HepG2 (cell line): ENCODE measurements at regions not wholly inside any gene's neighbourhood (a gene's known extent, or its start where the extent isn't known, plus 50 kb on each side); places are given as distances from the start of the nearest gene placed in this dataset.

Source experiments
- ATAC-seq: fragments of 200-7000 bp; cut with Tn5 transposase; 3 replicates; pipeline ENCODE4 v1.9.1; 2020; ENCODE audit warnings: mild to moderate bottlenecking, moderate library complexity
- BruUV-seq: library from RNA; stranded (reverse); fragments of 400-500 nt; replicated peaks from 2 replicates; lab custom pipeline; 2021; lab: Mats Ljungman, UMichigan
- CTCF ChIA-PET: fragments of 300-600 bp; formaldehyde crosslinking; extraction: SDS; loops from one replicate; lab custom pipeline; 2021; ENCODE audit warnings: low total read pairs, inconsistent platforms, low intra/inter-chr PET ratio; lab: Yijun Ruan, JAX
- POLR2A ChIA-PET: fragments of 350-600 bp; sonication (Branson Sonifier 250); formaldehyde crosslinking; loops from one replicate; lab custom pipeline; 2020; ENCODE audit warnings: antibody characterized with exemption, inconsistent platforms; lab: Yijun Ruan, JAX
- DNase-seq: peaks from one replicate; pipeline ENCODE4 v3.0.0-alpha.2; 2015; ENCODE audit warnings: low spot score
- FAIRE-seq: peaks from 3 replicates; lab custom pipeline; 2011; peaks lifted over from hg19 to GRCh38; lab: Jason Lieb, UNC
- H2AFZ ChIP-seq: one replicate; pipeline ENCODE4 v1.6.1; 2011; ENCODE audit warnings: low read length, inconsistent platforms
- H3K27ac ChIP-seq: fragments of 300-600 bp; 3 replicates; pipeline ENCODE4 v1.8.0; 2011; ENCODE audit warnings: mixed run types, mild to moderate bottlenecking, mixed read lengths, low read length, inconsistent platforms; ENCODE audit not compliant: insufficient read depth; ENCODE audit errors: extremely low read length
- H3K27me3 ChIP-seq, 2 experiments: fragments of 200-600 bp in 1 of 2; 2 replicates in 1 of 2; 3 replicates in 1 of 2; pipeline versions ENCODE4 v1.6.0 to v1.8.0; 2011; ENCODE audit warnings: low read length in 2 of 2, mild to moderate bottlenecking in 2 of 2, moderate library complexity in 2 of 2, inconsistent platforms in 1 of 2; ENCODE audit not compliant: insufficient read depth in 2 of 2, control insufficient read depth in 1 of 2
- H3K36me3 ChIP-seq, 2 experiments: fragments of 200-600 bp in 1 of 2; replicated peaks in 1 of 2; 2 replicates in 1 of 2; 3 replicates in 1 of 2; pipeline versions ENCODE4 v1.5.1 to v1.8.0; 2011; ENCODE audit warnings: low read length in 2 of 2, inconsistent platforms in 1 of 2; ENCODE audit not compliant: insufficient read depth in 2 of 2, control insufficient read depth in 1 of 2
- H3K4me1 ChIP-seq: 2 replicates; pipeline ENCODE4 v1.5.1; 2012; ENCODE audit warnings: low read length, inconsistent platforms; ENCODE audit not compliant: insufficient read depth
- H3K4me2 ChIP-seq: 2 replicates; pipeline ENCODE4 v1.6.0; 2011; ENCODE audit warnings: low read depth, low read length, inconsistent platforms
- H3K4me3 ChIP-seq, 3 experiments: fragments of 200-600 bp in 1 of 3; sonication (generic), shearing (Covaris generic) in 1 of 3; replicated peaks in 1 of 3; 2 replicates each; pipeline ENCODE4 v1.5.1; 2011 to 2016; ENCODE audit warnings: low read length in 3 of 3, inconsistent platforms in 2 of 3, low read depth in 2 of 3, mild to moderate bottlenecking in 2 of 3, control low read depth in 1 of 3, mixed read lengths in 1 of 3; ENCODE audit not compliant: insufficient read depth in 1 of 3
- H3K79me2 ChIP-seq: one replicate; pipeline ENCODE4 v1.6.1; 2011; ENCODE audit warnings: low read length, inconsistent platforms; ENCODE audit not compliant: insufficient read depth
- H3K9ac ChIP-seq: 2 replicates; pipeline ENCODE4 v1.6.0; 2011; ENCODE audit warnings: mild to moderate bottlenecking, low read depth, low read length, inconsistent platforms; ENCODE audit not compliant: insufficient read depth
- H3K9me3 ChIP-seq: 2 replicates; pipeline ENCODE4 v1.5.1; 2012; ENCODE audit warnings: mild to moderate bottlenecking, low read length
- H4K20me1 ChIP-seq: 2 replicates; pipeline ENCODE4 v1.6.0; 2011; ENCODE audit warnings: inconsistent platforms, mild to moderate bottlenecking, low read length, moderate library complexity; ENCODE audit not compliant: insufficient read depth
- CREB1 ChIP-seq, 2 experiments: fragments of 450-650 bp in 1 of 2; IDR thresholded peaks; 2 replicates each; pipeline ENCODE4 v1.6.1; 2016 to 2017; ENCODE audit warnings: control low read depth in 1 of 2, mild to moderate bottlenecking in 1 of 2, missing compliant biosample characterization in 1 of 2, missing genetic modification characterization in 1 of 2
- FOXO1 ChIP-seq: sonication (generic); formaldehyde crosslinking; IDR thresholded peaks from 2 replicates; pipeline ENCODE4 v1.4.0; 2020; ENCODE audit warnings: missing genetic modification reagents
- HOXA5 ChIP-seq: sonication (generic); formaldehyde crosslinking; IDR thresholded peaks from 2 replicates; pipeline ENCODE4 v1.4.0; 2020; ENCODE audit warnings: missing genetic modification reagents
- KLF13 ChIP-seq: sonication (generic); formaldehyde crosslinking; IDR thresholded peaks from 2 replicates; pipeline ENCODE4 v1.4.0; 2020; ENCODE audit warnings: mild to moderate bottlenecking, missing genetic modification reagents
- KLF16 ChIP-seq, 2 experiments: sonication (generic) in 1 of 2; formaldehyde crosslinking in 1 of 2; IDR thresholded peaks; 2 replicates each; pipeline versions ENCODE4 v1.6.1 to v1.8.0; 2016 to 2023; ENCODE audit warnings: missing genetic modification reagents in 2 of 2, missing compliant biosample characterization in 1 of 2
- NRL ChIP-seq: sonication (generic); formaldehyde crosslinking; IDR thresholded peaks from 2 replicates; pipeline ENCODE4 v1.5.0; 2020; ENCODE audit warnings: missing genetic modification reagents, mild to moderate bottlenecking, moderate library complexity, borderline replicate concordance
- TBX3 ChIP-seq: fragments of 450-650 bp; IDR thresholded peaks from 2 replicates; pipeline ENCODE4 v1.6.1; 2017; ENCODE audit warnings: antibody characterized with exemption, mild to moderate bottlenecking, inconsistent platforms, borderline replicate concordance
- TSC22D2 ChIP-seq: sonication (generic); formaldehyde crosslinking; IDR thresholded peaks from 2 replicates; pipeline ENCODE4 v1.5.1; 2020; ENCODE audit warnings: missing genetic modification reagents, mild to moderate bottlenecking, borderline replicate concordance
- YEATS4 ChIP-seq: sonication (generic); formaldehyde crosslinking; IDR thresholded peaks from 2 replicates; pipeline ENCODE4 v1.4.0; 2020; ENCODE audit warnings: missing genetic modification reagents, borderline replicate concordance
- ZNF124 ChIP-seq: sonication (generic); formaldehyde crosslinking; IDR thresholded peaks from 2 replicates; pipeline ENCODE4 v1.4.0; 2020; ENCODE audit warnings: missing genetic modification reagents
- ZNF230 ChIP-seq: sonication (generic); formaldehyde crosslinking; IDR thresholded peaks from 2 replicates; pipeline ENCODE4 v1.4.0; 2020; ENCODE audit warnings: mild to moderate bottlenecking, missing genetic modification reagents
- ZNF550 ChIP-seq: sonication (generic); formaldehyde crosslinking; IDR thresholded peaks from 2 replicates; pipeline ENCODE4 v1.4.0; 2020; ENCODE audit warnings: mild to moderate bottlenecking, missing genetic modification reagents, borderline replicate concordance
- ZNF878 ChIP-seq: sonication (generic); formaldehyde crosslinking; IDR thresholded peaks from 2 replicates; pipeline ENCODE4 v1.8.1; 2023; ENCODE audit warnings: mild to moderate bottlenecking, missing genetic modification reagents, moderate library complexity
- WGBS: methylation state at CpG from one replicate; pipeline ENCODE4 v1.1.6; 2017; ENCODE audit warnings: low lambda C conversion rate; 5-methylcytosine and 5-hydroxymethylcytosine counted together
- in situ Hi-C: cut with HindIII; loops from 2 replicates; pipeline ENCODE4 v1.10.0; 2017; ENCODE audit warnings: low pct_unique_long_range_greater_than_20kb; ENCODE audit not compliant: extremely low pct_ligation_motif_present
- intact Hi-C: fragments of 100-400 bp; cut with micrococcal nuclease; formaldehyde crosslinking; loops from one replicate; pipeline ENCODE4 v1.10.0; 2022; ENCODE audit not compliant: unreplicated experiment
- TF ChIP-seq, protein P1 (sequence below): IDR thresholded peaks from 2 replicates; pipeline ENCODE4 v1.6.1; 2016
- TF ChIP-seq, protein P2 (sequence below): sonication (generic); formaldehyde crosslinking; IDR thresholded peaks from 2 replicates; pipeline ENCODE4 v1.4.0; 2020; ENCODE audit warnings: mild to moderate bottlenecking, missing genetic modification reagents
- TF ChIP-seq, protein P3 (sequence below): sonication (generic); formaldehyde crosslinking; IDR thresholded peaks from 2 replicates; pipeline ENCODE4 v1.5.0; 2020; ENCODE audit warnings: missing genetic modification reagents
- TF ChIP-seq, protein P4 (sequence below): sonication (generic); formaldehyde crosslinking; IDR thresholded peaks from 2 replicates; pipeline ENCODE4 v1.9.0; 2021; ENCODE audit warnings: missing genetic modification reagents, mild to moderate bottlenecking, borderline replicate concordance
- TF ChIP-seq, protein P5 (sequence below): sonication (generic); formaldehyde crosslinking; IDR thresholded peaks from 2 replicates; pipeline ENCODE4 v1.8.0; 2022; ENCODE audit warnings: missing genetic modification reagents, mild to moderate bottlenecking, inconsistent platforms, borderline replicate concordance

DNA sequence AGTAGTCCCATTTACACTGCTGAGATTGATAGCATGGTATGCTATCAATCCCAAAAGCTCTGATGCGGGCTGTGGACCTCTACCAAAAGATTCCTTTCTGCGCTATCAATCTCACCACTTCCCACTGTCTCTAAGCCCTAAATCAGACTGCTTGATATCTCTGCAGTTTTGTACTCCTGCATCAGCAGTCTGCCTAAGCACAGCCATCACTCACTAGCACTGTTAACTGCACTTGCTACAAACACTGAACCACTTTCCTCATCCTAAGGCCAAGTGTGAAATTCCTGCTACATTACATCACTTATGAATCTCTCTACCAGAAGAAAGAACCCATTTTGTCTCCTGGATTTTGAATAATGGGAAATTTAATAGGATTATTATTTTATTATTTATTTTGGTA is 237.0 kb downstream of the HNMT start (continued):
- TF ChIP-seq YEATS4 (CRISPR knock-in tag), result no peak
- TF ChIP-seq, protein P1, sequence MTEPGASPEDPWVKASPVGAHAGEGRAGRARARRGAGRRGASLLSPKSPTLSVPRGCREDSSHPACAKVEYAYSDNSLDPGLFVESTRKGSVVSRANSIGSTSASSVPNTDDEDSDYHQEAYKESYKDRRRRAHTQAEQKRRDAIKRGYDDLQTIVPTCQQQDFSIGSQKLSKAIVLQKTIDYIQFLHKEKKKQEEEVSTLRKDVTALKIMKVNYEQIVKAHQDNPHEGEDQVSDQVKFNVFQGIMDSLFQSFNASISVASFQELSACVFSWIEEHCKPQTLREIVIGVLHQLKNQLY (CRISPR knock-in tag), result no peak
- TF ChIP-seq FOXO1 (CRISPR knock-in tag), result no peak
- TF ChIP-seq NRL (CRISPR knock-in tag), result no peak
- TF ChIP-seq ZNF550 (CRISPR knock-in tag), result no peak

DNA sequence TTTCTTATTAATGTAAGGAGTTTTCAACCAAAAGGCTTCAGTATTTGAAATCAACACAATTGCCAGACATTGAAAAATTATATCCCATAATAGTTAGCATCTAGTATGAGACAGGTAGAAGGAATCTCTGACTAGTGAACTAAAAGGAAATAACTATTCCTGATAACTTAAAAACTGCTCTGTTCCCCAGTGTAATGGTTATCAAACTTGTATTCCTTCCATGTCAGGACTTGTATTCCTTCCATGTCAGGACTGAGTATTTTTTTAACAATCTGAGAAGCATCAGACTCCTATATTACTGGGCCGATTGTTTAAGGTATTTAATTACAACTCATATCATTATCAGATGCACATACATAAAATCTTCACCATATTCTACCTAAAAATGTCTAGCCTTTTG is 238.5 kb downstream of the HNMT start:
- Histone ChIP-seq H3K36me3 (no peaks in the 10 kb centered on the region), H3K9me3 (no peaks in the 10 kb centered on the region; the same call in 1 of the 2 replicates), H3K4me1 (no peaks in the 10 kb centered on the region), H3K27me3 (no peaks in the 10 kb centered on the region), H3K27ac (no peak overlapping the region), H3K79me2 (no peaks in the 10 kb centered on the region), H3K4me2 (no peak overlapping the region), H3K9ac (no peak overlapping the region), H3K4me3 (no peak overlapping the region), H4K20me1 (no peaks in the 10 kb centered on the region), H2AFZ (no peak overlapping the region)
- TF ChIP-seq, protein P2, sequence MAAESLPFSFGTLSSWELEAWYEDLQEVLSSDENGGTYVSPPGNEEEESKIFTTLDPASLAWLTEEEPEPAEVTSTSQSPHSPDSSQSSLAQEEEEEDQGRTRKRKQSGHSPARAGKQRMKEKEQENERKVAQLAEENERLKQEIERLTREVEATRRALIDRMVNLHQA (CRISPR knock-in tag), result no peak
- TF ChIP-seq TBX3, result no peak
- TF ChIP-seq ZNF230 (CRISPR knock-in tag), result no peak
- TF ChIP-seq, protein P3, sequence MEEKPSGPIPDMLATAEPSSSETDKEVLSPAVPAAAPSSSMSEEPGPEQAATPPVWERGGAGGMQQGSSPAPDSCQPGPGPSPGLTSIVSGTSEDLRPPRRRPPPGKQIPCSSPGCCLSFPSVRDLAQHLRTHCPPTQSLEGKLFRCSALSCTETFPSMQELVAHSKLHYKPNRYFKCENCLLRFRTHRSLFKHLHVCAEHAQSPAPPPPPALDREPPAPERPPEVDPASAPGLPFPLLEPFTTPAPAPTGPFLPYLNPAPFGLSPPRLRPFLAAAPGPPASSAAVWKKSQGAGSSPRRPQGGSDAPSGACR (CRISPR knock-in tag), result no peak
- TF ChIP-seq KLF16 (CRISPR knock-in tag; IDR thresholded peaks at IDR 0.05), result no peak
- TF ChIP-seq KLF13 (CRISPR knock-in tag), result no peak
- no peak for TF ChIP-seq CREB1 (IDR thresholded peaks at IDR 0.05)
- TF ChIP-seq CREB1 (CRISPR knock-in tag; IDR thresholded peaks at IDR 0.05), result no peak
- no peak for TF ChIP-seq HOXA5
- no peak for TF ChIP-seq ZNF878
- no peak for TF ChIP-seq TSC22D2 (CRISPR knock-in tag)
- TF ChIP-seq, protein P4, sequence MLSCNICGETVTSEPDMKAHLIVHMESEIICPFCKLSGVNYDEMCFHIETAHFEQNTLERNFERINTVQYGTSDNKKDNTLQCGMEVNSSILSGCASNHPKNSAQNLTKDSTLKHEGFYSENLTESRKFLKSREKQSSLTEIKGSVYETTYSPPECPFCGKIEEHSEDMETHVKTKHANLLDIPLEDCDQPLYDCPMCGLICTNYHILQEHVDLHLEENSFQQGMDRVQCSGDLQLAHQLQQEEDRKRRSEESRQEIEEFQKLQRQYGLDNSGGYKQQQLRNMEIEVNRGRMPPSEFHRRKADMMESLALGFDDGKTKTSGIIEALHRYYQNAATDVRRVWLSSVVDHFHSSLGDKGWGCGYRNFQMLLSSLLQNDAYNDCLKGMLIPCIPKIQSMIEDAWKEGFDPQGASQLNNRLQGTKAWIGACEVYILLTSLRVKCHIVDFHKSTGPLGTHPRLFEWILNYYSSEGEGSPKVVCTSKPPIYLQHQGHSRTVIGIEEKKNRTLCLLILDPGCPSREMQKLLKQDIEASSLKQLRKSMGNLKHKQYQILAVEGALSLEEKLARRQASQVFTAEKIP (CRISPR knock-in tag), result no peak
- TF ChIP-seq ZNF124 (CRISPR knock-in tag), result no peak
- TF ChIP-seq, protein P5, sequence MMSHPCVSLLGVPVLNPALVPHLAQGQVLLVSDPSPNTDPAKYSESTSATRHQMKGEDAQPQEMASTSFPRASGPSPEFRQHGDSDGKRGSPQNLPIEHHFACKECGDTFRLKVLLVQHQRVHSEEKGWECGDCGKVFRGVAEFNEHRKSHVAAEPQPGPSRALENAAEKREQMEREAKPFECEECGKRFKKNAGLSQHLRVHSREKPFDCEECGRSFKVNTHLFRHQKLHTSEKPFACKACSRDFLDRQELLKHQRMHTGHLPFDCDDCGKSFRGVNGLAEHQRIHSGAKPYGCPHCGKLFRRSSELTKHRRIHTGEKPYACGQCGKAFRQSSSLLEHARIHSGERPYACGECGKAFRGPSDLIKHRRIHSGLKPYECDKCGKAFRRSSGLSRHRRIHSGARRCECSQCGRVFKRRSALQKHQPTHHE (CRISPR knock-in tag), result no peak
- ATAC-seq (no peak), FAIRE-seq (no peak), DNase-seq (no peak)
- WGBS, result 51% methylated on average over 1 of the region's 1 CpG
- intact Hi-C loops (no loop called here), in situ Hi-C loops (no loop called here)
- CTCF ChIA-PET, result no interaction called here
- BruUV-seq, result no TSS peak
- POLR2A ChIA-PET, result no interaction called here
